ENCODE measurements at regions not wholly inside any gene's neighbourhood (a gene's known extent, or its start where the extent isn't known, plus 50 kb on each side); places are given as distances from the start of the nearest gene placed in this dataset.

DNA sequence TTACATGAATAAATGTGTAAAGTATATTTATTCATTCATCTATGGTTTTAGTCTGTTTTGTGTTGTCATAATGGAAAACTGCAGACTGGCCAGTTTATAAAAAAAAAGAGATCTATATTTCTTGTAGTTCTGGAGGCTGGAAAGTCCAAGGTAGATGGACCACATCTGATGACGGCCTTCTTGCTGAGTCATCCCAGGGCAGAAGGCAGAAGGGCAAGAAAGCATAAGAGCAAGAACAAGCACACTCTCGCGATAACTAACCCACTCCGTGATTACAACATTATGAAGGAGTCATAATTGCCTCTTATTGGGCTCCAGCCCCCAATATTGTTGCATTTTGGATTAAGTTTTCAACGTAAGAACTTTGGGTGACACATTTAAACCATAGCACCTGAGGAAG, 180.4 kb upstream of the DAB2 start:
- ATAC-seq (ENCODE audit: insufficient read depth, low FRiP score) (no peak), DNase-seq (no peak)
- Histone ChIP-seq H3K9ac (ENCODE audit: insufficient read depth in 1 of 2, low read length in 2 of 2) (no peak overlapping the region), H3K27me3 (ENCODE audit: control insufficient read depth in 3 of 3, insufficient read depth in 3 of 3, low read length in 2 of 3) (no peaks in the 10 kb centered on the region), H3K36me3 (ENCODE audit: control insufficient read depth in 4 of 4, insufficient read depth in 4 of 4, low read length in 4 of 4) (no peaks in the 10 kb centered on the region), H3K9me3 (ENCODE audit: control insufficient read depth in 4 of 4, insufficient read depth in 3 of 4, low read length in 3 of 4) (no peaks in the 10 kb centered on the region), H3K4me1 (ENCODE audit: control insufficient read depth in 5 of 5, insufficient read depth in 5 of 5, low read length in 5 of 5) (peaks cover 0 to 3% (median 0%) of the 10 kb centered on the region in 5 donors), H3K27ac (ENCODE audit: low read depth in 1 of 2, low read length in 1 of 2) (no peak overlapping the region), H3K4me3 (no peak overlapping the region)
- TF ChIP-seq, protein P1, sequence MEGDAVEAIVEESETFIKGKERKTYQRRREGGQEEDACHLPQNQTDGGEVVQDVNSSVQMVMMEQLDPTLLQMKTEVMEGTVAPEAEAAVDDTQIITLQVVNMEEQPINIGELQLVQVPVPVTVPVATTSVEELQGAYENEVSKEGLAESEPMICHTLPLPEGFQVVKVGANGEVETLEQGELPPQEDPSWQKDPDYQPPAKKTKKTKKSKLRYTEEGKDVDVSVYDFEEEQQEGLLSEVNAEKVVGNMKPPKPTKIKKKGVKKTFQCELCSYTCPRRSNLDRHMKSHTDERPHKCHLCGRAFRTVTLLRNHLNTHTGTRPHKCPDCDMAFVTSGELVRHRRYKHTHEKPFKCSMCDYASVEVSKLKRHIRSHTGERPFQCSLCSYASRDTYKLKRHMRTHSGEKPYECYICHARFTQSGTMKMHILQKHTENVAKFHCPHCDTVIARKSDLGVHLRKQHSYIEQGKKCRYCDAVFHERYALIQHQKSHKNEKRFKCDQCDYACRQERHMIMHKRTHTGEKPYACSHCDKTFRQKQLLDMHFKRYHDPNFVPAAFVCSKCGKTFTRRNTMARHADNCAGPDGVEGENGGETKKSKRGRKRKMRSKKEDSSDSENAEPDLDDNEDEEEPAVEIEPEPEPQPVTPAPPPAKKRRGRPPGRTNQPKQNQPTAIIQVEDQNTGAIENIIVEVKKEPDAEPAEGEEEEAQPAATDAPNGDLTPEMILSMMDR (IDR thresholded peaks at IDR 0.05; ENCODE audit: control extremely low read depth, extremely low read depth) = no peak
- 94% methylated on average over 5 of the region's 5 CpGs for WGBS, 2 donors

DNA sequence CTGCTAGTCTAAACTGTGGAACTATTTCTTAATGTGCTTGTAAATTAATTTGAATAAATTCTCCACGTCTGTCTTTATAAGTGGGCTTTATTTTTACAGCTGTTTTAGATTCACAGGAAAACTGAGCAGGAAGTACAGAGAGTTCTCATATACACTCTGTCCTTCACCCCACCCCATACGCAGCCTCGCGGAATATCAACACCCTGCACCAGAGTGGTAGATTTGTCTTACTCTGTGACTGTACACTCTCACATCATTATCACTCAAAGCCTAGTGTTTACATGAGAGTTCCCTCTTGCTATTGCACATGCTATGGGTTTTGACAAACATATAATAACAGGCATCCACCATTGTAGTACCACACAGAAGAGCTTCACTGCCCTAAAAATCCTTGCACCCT, 179.7 kb upstream of the DAB2 start:
- Histone ChIP-seq H3K4me3 (no peak overlapping the region), H3K27me3 (ENCODE audit: control insufficient read depth in 3 of 3, insufficient read depth in 3 of 3, low read length in 2 of 3) (no peaks in the 10 kb centered on the region), H3K27ac (ENCODE audit: low read depth in 1 of 2, low read length in 1 of 2) (no peak overlapping the region), H3K9ac (ENCODE audit: insufficient read depth in 1 of 2, low read length in 2 of 2) (no peak overlapping the region), H3K36me3 (ENCODE audit: control insufficient read depth in 4 of 4, insufficient read depth in 4 of 4, low read length in 4 of 4) (no peaks in the 10 kb centered on the region), H3K9me3 (ENCODE audit: control insufficient read depth in 4 of 4, insufficient read depth in 3 of 4, low read length in 3 of 4) (no peaks in the 10 kb centered on the region), H3K4me1 (ENCODE audit: control insufficient read depth in 5 of 5, insufficient read depth in 5 of 5, low read length in 5 of 5) (peaks cover 0 to 3% (median 0%) of the 10 kb centered on the region in 5 donors)
- 42 to 47% methylated on average over 4 of the region's 4 CpGs for WGBS, 2 donors
- TF ChIP-seq, protein P1 (IDR thresholded peaks at IDR 0.05; ENCODE audit: control extremely low read depth, extremely low read depth) = no peak
- DNase-seq (peak in 2 of 3 donors; percentile 25 to 44), ATAC-seq (ENCODE audit: insufficient read depth, low FRiP score) (no peak)

DNA sequence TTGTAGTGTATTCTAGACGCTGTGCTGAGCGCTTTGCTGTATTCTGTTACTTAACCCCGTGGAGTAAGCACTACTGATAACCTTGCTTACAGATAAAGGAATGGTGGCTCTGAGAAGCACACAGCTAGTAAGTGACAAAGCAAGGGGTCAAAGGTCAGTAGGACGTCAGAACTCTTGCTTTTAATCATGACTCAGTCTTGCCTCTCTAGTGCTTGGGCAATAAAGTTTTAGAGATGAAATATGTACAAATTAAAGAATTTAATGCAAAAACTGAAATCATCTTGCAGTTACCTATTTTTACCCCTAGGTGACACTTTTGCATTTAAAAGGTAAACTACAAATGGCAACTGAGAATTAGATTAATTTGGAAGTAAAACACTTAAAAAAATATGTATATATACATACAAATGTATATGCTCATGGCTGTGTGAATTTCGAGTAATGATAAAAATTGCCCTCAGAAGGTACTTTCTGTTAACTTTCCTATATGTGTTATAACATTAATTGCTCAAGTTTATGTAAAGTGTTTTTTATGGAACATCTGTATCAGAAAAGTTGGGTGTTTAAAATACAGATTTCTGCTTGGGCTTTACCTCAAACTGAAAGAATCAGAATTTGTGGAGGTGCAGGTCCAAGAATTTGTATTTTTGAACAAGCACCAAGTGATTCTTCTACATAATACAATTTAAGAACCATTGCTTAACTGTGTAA, 175.1 kb upstream of the DAB2 start:
- no peak overlapping the region for H3K9ac ChIP-seq (ENCODE audit: insufficient read depth in 1 of 2, low read length in 2 of 2)
- 30 to 64% methylated on average over 5 of the region's 5 CpGs for WGBS, 2 donors
- TF ChIP-seq, protein P1 (IDR thresholded peaks at IDR 0.05; ENCODE audit: control extremely low read depth, extremely low read depth) = no peak
- ATAC-seq (ENCODE audit: insufficient read depth, low FRiP score) = no peak
- no peaks in the 10 kb centered on the region for H3K27me3 ChIP-seq (ENCODE audit: control insufficient read depth in 3 of 3, insufficient read depth in 3 of 3, low read length in 2 of 3)
- H3K4me1 ChIP-seq (ENCODE audit: control insufficient read depth in 5 of 5, insufficient read depth in 5 of 5, low read length in 5 of 5) = peaks cover 0 to 3% (median 0%) of the 10 kb centered on the region in 5 donors
- no peaks in the 10 kb centered on the region for H3K36me3 ChIP-seq (ENCODE audit: control insufficient read depth in 4 of 4, insufficient read depth in 4 of 4, low read length in 4 of 4)
- no peak overlapping the region for H3K4me3 ChIP-seq
- no peaks in the 10 kb centered on the region for H3K9me3 ChIP-seq (ENCODE audit: control insufficient read depth in 4 of 4, insufficient read depth in 3 of 4, low read length in 3 of 4)
- peak in 2 of 3 donors; percentile 34 to 43 for DNase-seq
- H3K27ac ChIP-seq (ENCODE audit: low read depth in 1 of 2, low read length in 1 of 2) = no peak overlapping the region
